ENCODE measurements at regions not wholly inside any gene's neighbourhood (a gene's known extent, or its start where the extent isn't known, plus 50 kb on each side); places are given as distances from the start of the nearest gene placed in this dataset.

DNA sequence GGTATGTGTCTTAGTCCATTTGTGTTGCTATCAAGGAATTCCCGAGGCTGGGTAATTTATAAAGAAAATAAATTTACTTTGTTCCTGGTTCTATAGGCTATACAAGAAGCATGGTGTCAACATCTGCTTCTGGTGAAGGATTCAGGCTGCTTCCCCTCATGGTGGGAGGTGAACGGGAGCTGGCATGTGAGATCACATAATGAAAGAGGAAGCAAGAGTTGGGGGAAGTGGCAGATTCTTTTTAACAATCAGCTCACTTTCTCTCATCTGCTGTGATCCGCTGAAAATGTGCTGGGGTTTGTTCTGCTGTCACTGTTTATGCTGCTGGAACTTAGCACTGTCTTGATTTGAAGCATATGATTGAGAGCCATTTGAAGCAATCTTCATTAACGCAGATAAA, 730.0 kb upstream of the SORCS1 start:
- no peaks in the 10 kb centered on the region for H3K79me2 ChIP-seq (ENCODE audit: low read depth)
- intact Hi-C loops (cut with micrococcal nuclease; ENCODE audit: unreplicated experiment), result no loop called here
- ChIA-PET CTCF (no interaction called here), POLR2A (ENCODE audit: unreplicated experiment) (no interaction called here)
- H3K4me2 ChIP-seq, result no peak overlapping the region
- H3K9me2 ChIP-seq (ENCODE audit: insufficient read depth), result no peaks in the 10 kb centered on the region
- no peak overlapping the region for H3K4me3 ChIP-seq
- H3K9me3 ChIP-seq (ENCODE audit: insufficient read depth, low read depth), result no peaks in the 10 kb centered on the region
- no peaks in the 10 kb centered on the region for H4K20me1 ChIP-seq (ENCODE audit: insufficient read depth)
- TF ChIP-seq, protein P1, sequence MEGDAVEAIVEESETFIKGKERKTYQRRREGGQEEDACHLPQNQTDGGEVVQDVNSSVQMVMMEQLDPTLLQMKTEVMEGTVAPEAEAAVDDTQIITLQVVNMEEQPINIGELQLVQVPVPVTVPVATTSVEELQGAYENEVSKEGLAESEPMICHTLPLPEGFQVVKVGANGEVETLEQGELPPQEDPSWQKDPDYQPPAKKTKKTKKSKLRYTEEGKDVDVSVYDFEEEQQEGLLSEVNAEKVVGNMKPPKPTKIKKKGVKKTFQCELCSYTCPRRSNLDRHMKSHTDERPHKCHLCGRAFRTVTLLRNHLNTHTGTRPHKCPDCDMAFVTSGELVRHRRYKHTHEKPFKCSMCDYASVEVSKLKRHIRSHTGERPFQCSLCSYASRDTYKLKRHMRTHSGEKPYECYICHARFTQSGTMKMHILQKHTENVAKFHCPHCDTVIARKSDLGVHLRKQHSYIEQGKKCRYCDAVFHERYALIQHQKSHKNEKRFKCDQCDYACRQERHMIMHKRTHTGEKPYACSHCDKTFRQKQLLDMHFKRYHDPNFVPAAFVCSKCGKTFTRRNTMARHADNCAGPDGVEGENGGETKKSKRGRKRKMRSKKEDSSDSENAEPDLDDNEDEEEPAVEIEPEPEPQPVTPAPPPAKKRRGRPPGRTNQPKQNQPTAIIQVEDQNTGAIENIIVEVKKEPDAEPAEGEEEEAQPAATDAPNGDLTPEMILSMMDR (conservative IDR thresholded peaks at IDR 0.05), result no peak
- TF ChIP-seq EZH2 (IDR thresholded peaks at IDR 0.05; ENCODE audit: low read depth), result no peak
- H3K27me3 ChIP-seq (ENCODE audit: insufficient read depth, low read depth), result no peaks in the 10 kb centered on the region
- H2AFZ ChIP-seq, result no peak overlapping the region
- no peaks in the 10 kb centered on the region for H3F3A ChIP-seq (ENCODE audit: insufficient read depth, low read depth)
- H3K36me3 ChIP-seq (ENCODE audit: low read depth), result no peaks in the 10 kb centered on the region
- BruUV-seq (replicated peaks), result no TSS peak
- H3K27ac ChIP-seq, result no peak overlapping the region
- no peaks in the 10 kb centered on the region for H3K4me1 ChIP-seq (replicated peaks; ENCODE audit: insufficient read depth)
- DNase-seq, result no peak

DNA sequence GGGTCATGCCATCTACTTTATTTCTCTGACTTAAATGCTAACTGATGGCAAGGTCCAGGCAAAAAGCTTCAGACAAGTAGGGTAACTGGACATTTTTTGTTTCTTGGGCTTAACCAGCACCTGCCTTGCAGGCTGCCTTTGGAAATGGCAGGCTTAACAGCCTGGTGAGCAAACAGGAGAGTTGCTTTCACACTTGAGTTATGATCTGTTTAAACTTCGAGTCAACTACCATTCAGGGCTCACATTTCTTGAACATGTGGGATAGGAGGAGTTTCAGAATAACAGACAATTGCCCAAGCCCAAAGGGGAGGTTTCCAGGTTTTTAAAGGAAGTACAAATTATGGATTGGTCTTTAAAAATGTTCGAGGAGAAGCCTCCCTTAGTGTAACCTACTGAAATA, 724.6 kb upstream of the SORCS1 start:
- Histone ChIP-seq H3K27ac (no peak overlapping the region), H3K4me2 (no peak overlapping the region), H3K4me1 (replicated peaks; ENCODE audit: insufficient read depth) (no peaks in the 10 kb centered on the region), H3K9me2 (ENCODE audit: insufficient read depth) (no peaks in the 10 kb centered on the region), H3K36me3 (ENCODE audit: low read depth) (no peaks in the 10 kb centered on the region), H3K27me3 (ENCODE audit: insufficient read depth, low read depth) (no peaks in the 10 kb centered on the region), H3F3A (ENCODE audit: insufficient read depth, low read depth) (no peaks in the 10 kb centered on the region), H3K79me2 (ENCODE audit: low read depth) (no peaks in the 10 kb centered on the region), H4K20me1 (ENCODE audit: insufficient read depth) (no peaks in the 10 kb centered on the region), H3K9me3 (ENCODE audit: insufficient read depth, low read depth) (no peaks in the 10 kb centered on the region), H2AFZ (no peak overlapping the region), H3K4me3 (no peak overlapping the region)
- TF ChIP-seq, protein P1 (conservative IDR thresholded peaks at IDR 0.05), result no peak
- no peak for TF ChIP-seq EZH2 (IDR thresholded peaks at IDR 0.05; ENCODE audit: low read depth)
- DNase-seq, result no peak
- ChIA-PET POLR2A (ENCODE audit: unreplicated experiment) (no interaction called here), CTCF (no interaction called here)
- no TSS peak for BruUV-seq (replicated peaks)
- intact Hi-C loops (cut with micrococcal nuclease; ENCODE audit: unreplicated experiment), result no loop called here

DNA sequence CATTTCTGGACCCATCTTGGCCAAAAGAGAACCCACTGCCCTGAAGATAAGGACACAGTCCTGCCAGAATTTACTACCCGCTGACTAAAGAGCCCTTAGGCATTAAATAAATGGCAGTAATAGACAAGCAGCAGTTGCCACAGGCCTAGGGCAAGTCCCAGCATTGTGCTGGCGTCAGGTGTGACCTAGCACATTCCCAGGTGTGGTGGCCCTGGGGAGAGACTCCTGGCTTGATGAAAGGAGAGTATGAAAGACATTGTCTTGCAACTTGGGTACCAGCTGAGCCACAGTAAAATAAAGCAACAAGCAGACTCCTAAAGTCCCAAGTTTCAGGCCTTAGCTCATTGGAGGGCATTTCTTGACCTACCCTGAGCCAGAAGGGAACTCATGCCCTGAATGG, 715.7 kb upstream of the SORCS1 start:
- CTCF ChIA-PET, result no interaction called here
- H3K4me3 ChIP-seq, result no peak overlapping the region
- BruUV-seq (replicated peaks), result no TSS peak
- H3K4me1 ChIP-seq (replicated peaks; ENCODE audit: insufficient read depth), result no peaks in the 10 kb centered on the region
- H3K4me2 ChIP-seq, result no peak overlapping the region
- H3K27ac ChIP-seq, result no peak overlapping the region
- TF ChIP-seq, protein P1 (conservative IDR thresholded peaks at IDR 0.05), result no peak
- no peak for TF ChIP-seq EZH2 (IDR thresholded peaks at IDR 0.05; ENCODE audit: low read depth)
- POLR2A ChIA-PET (ENCODE audit: unreplicated experiment), result no interaction called here
- H4K20me1 ChIP-seq (ENCODE audit: insufficient read depth), result no peaks in the 10 kb centered on the region
- no peaks in the 10 kb centered on the region for H3K27me3 ChIP-seq (ENCODE audit: insufficient read depth, low read depth)
- no peak overlapping the region for H2AFZ ChIP-seq
- intact Hi-C loops (cut with micrococcal nuclease; ENCODE audit: unreplicated experiment), result no loop called here
- H3K9me3 ChIP-seq (ENCODE audit: insufficient read depth, low read depth), result no peaks in the 10 kb centered on the region
- DNase-seq, result no peak
- H3K79me2 ChIP-seq (ENCODE audit: low read depth), result no peaks in the 10 kb centered on the region
- H3K9me2 ChIP-seq (ENCODE audit: insufficient read depth), result no peaks in the 10 kb centered on the region
- H3F3A ChIP-seq (ENCODE audit: insufficient read depth, low read depth), result no peaks in the 10 kb centered on the region
- no peaks in the 10 kb centered on the region for H3K36me3 ChIP-seq (ENCODE audit: low read depth)

All from PC-9 (cell line).